Vagina (tissue), 2 donors: ENCODE measurements at regions not wholly inside any gene's neighbourhood (a gene's known extent, or its start where the extent isn't known, plus 50 kb on each side); places are given as distances from the start of the nearest gene placed in this dataset.

ENCODE experiments used
- DNase-seq, 2 donors: peaks; one replicate each; pipeline ENCODE4 v3.0.0-alpha.2; 2017; ENCODE audit errors: extremely low spot score in 2 of 2
- H3K27ac ChIP-seq: fragments of 200-600 bp; sonication (generic); one replicate; pipeline ENCODE4 v1.5.1; 2019
- H3K27me3 ChIP-seq: fragments of 200-600 bp; sonication (generic); one replicate; pipeline ENCODE4 v1.5.1; 2019
- H3K36me3 ChIP-seq, 2 donors: fragments of 200-600 bp; sonication (generic); one replicate each; pipeline ENCODE4 v1.5.1; 2017 to 2019
- H3K4me1 ChIP-seq: fragments of 200-600 bp; sonication (generic); one replicate; pipeline ENCODE4 v1.5.1; 2019
- H3K4me3 ChIP-seq, 2 donors: fragments of 200-600 bp; sonication (generic); 1 replicate in 1 of 2; 2 replicates in 1 of 2; pipeline ENCODE4 v1.5.1; 2016 to 2019
- H3K9me3 ChIP-seq: fragments of 200-600 bp; sonication (generic); one replicate; pipeline ENCODE4 v1.5.1; 2019
- CTCF ChIP-seq, 3 experiments: fragments of 450-650 bp in 2 of 3; fragments of 200-600 bp in 1 of 3; sonication (generic) in 1 of 3; IDR thresholded peaks; one replicate each; pipeline ENCODE4 v1.5.1; 2017 to 2019; ENCODE audit warnings: antibody characterized with exemption in 3 of 3, mild to moderate bottlenecking in 2 of 3, moderate library complexity in 2 of 3
- POLR2A ChIP-seq, 2 donors: fragments of 450-650 bp; IDR thresholded peaks; one replicate each; pipeline ENCODE4 v1.6.1; 2017; ENCODE audit warnings: antibody characterized with exemption in 2 of 2, mild to moderate bottlenecking in 2 of 2, moderate library complexity in 2 of 2
- POLR2AphosphoS5 ChIP-seq, 2 donors: sonication (generic); formaldehyde crosslinking; IDR thresholded peaks; one replicate each; pipeline ENCODE4 v1.9.0; 2017; ENCODE audit warnings: antibody characterized with exemption in 2 of 2, mild to moderate bottlenecking in 2 of 2, low read depth in 1 of 2; ENCODE audit not compliant: insufficient read depth in 1 of 2
- intact Hi-C: fragments of 100-400 bp; cut with DNase I; formaldehyde crosslinking; loops from one replicate; pipeline ENCODE4 v1.15.1; 2023

GRCh38 chr10:108410236-108410635, 1245.7 kb upstream of the SORCS1 start:
- no peaks in the 10 kb centered on the region for H3K27me3 ChIP-seq
- DNase-seq: no peak
- TF ChIP-seq POLR2A (IDR thresholded peaks at IDR 0.05) (no peak), CTCF (IDR thresholded peaks at IDR 0.05) (no peak), POLR2AphosphoS5 (IDR thresholded peaks at IDR 0.05; ENCODE audit: insufficient read depth in 1 of 2, low read depth in 1 of 2) (no peak)
- no peaks in the 10 kb centered on the region for H3K4me1 ChIP-seq
- no peaks in the 10 kb centered on the region for H3K9me3 ChIP-seq
- intact Hi-C loops: no loop called here
- no peaks in the 10 kb centered on the region for H3K36me3 ChIP-seq
- H3K27ac ChIP-seq: no peak overlapping the region
- no peak overlapping the region for H3K4me3 ChIP-seq

GRCh38 chr10:108409306-108409705, 1244.8 kb upstream of the SORCS1 start:
- Histone ChIP-seq H3K27ac (no peak overlapping the region), H3K4me1 (no peaks in the 10 kb centered on the region), H3K9me3 (no peaks in the 10 kb centered on the region), H3K36me3 (no peaks in the 10 kb centered on the region), H3K4me3 (no peak overlapping the region), H3K27me3 (no peaks in the 10 kb centered on the region)
- TF ChIP-seq POLR2AphosphoS5 (IDR thresholded peaks at IDR 0.05; ENCODE audit: insufficient read depth in 1 of 2, low read depth in 1 of 2) (no peak), CTCF (IDR thresholded peaks at IDR 0.05) (no peak), POLR2A (IDR thresholded peaks at IDR 0.05) (no peak)
- DNase-seq: no peak
- intact Hi-C loops: no loop called here

GRCh38 chr10:108404155-108404554, 1239.6 kb upstream of the SORCS1 start:
- H3K27me3 ChIP-seq: no peaks in the 10 kb centered on the region
- intact Hi-C loops: no loop called here
- H3K27ac ChIP-seq: no peak overlapping the region
- H3K9me3 ChIP-seq: no peaks in the 10 kb centered on the region
- H3K36me3 ChIP-seq: no peaks in the 10 kb centered on the region
- no peaks in the 10 kb centered on the region for H3K4me1 ChIP-seq
- no peak for DNase-seq
- TF ChIP-seq POLR2A (IDR thresholded peaks at IDR 0.05): no peak
- TF ChIP-seq CTCF (IDR thresholded peaks at IDR 0.05): no peak
- TF ChIP-seq POLR2AphosphoS5 (IDR thresholded peaks at IDR 0.05; ENCODE audit: insufficient read depth in 1 of 2, low read depth in 1 of 2): no peak
- no peak overlapping the region for H3K4me3 ChIP-seq

- Histone ChIP-seq H3K27me3 (no peaks in the 10 kb centered on the region), H3K4me3 (no peak overlapping the region), H3K27ac (no peak overlapping the region), H3K9me3 (no peaks in the 10 kb centered on the region), H3K36me3 (no peaks in the 10 kb centered on the region), H3K4me1 (no peaks in the 10 kb centered on the region)
- intact Hi-C loops: no loop called here
- DNase-seq: no peak
- no peak for TF ChIP-seq CTCF (IDR thresholded peaks at IDR 0.05)
- no peak for TF ChIP-seq POLR2AphosphoS5 (IDR thresholded peaks at IDR 0.05; ENCODE audit: insufficient read depth in 1 of 2, low read depth in 1 of 2)
- TF ChIP-seq POLR2A (IDR thresholded peaks at IDR 0.05): no peak
Measured at GRCh38 chr10:108399465-108399864, 1235.0 kb upstream of the SORCS1 start.

- intact Hi-C loops: no loop called here
- Histone ChIP-seq H3K4me3 (no peak overlapping the region), H3K4me1 (no peaks in the 10 kb centered on the region), H3K9me3 (no peaks in the 10 kb centered on the region), H3K27me3 (no peaks in the 10 kb centered on the region), H3K36me3 (no peaks in the 10 kb centered on the region), H3K27ac (no peak overlapping the region)
- DNase-seq: no peak
- TF ChIP-seq CTCF (IDR thresholded peaks at IDR 0.05): no peak
- no peak for TF ChIP-seq POLR2A (IDR thresholded peaks at IDR 0.05)
- TF ChIP-seq POLR2AphosphoS5 (IDR thresholded peaks at IDR 0.05; ENCODE audit: insufficient read depth in 1 of 2, low read depth in 1 of 2): no peak
Measured at GRCh38 chr10:108393089-108393488, 1228.6 kb upstream of the SORCS1 start.
